ENCODE measurements at regions not wholly inside any gene's neighbourhood (a gene's known extent, or its start where the extent isn't known, plus 50 kb on each side); places are given as distances from the start of the nearest gene placed in this dataset.

DNA sequence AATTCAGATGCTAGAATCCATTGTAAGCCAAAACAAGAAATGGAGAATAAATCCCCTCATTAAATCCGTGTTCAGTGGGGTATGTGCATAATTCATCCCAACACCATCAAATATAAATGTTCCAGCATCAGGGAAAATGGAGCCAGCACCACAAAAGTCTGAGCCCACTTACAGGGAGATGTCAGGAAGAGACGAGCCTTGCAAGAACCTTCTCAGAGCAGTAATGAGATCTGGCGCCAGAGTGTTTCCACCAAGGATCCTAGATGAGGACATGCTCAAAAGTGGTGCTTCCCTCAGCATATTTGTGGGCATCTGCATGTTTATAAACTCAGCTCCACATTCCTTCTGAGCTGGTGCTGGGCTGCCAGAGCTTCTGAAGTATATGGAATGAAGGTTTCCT is 541.9 kb upstream of the C16orf82 start:
- no peak for DNase-seq (ENCODE audit: low read depth)
- no peak overlapping the region for H3K4me3 ChIP-seq (ENCODE audit: control insufficient read depth, low read depth, low read length)
- TF ChIP-seq CTCF (IDR thresholded peaks at IDR 0.05; ENCODE audit: control insufficient read depth, insufficient read depth, low read depth, low read length, missing control alignments): no peak

- TF ChIP-seq CTCF (IDR thresholded peaks at IDR 0.05; ENCODE audit: control insufficient read depth, insufficient read depth, low read depth, low read length, missing control alignments): no peak
- no peak overlapping the region for H3K4me3 ChIP-seq (ENCODE audit: control insufficient read depth, low read depth, low read length)
- no peak for DNase-seq (ENCODE audit: low read depth)
Observed at GRCh38 chr16:26525856-26526255, 540.9 kb upstream of the C16orf82 start.

DNA sequence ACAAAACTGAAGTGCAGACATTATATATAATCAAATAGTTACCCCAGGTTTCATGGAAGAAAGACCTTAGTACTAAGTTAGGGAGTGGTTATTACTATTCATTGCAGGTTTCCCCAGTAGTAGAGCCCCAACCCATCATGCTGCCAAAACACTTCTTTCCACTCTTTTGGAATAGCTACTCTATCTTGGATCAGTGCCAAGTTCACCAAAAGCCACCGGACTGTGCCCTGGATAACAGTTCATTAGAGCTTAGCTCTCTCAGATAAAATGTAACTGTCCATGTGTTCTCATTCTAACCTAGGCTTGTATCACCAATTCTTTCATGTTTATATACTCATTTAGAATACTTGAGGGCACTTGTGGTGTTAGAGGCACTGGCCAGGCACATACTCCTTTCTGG is 540.1 kb upstream of the C16orf82 start:
- H3K4me3 ChIP-seq (ENCODE audit: control insufficient read depth, low read depth, low read length): no peak overlapping the region
- no peak for TF ChIP-seq CTCF (IDR thresholded peaks at IDR 0.05; ENCODE audit: control insufficient read depth, insufficient read depth, low read depth, low read length, missing control alignments)
- DNase-seq (ENCODE audit: low read depth): no peak

GRCh38 chr16:26530584-26531289 is 536.0 kb upstream of the C16orf82 start:
- no peak overlapping the region for H3K4me3 ChIP-seq (ENCODE audit: control insufficient read depth, low read depth, low read length)
- TF ChIP-seq CTCF (IDR thresholded peaks at IDR 0.05; ENCODE audit: control insufficient read depth, insufficient read depth, low read depth, low read length, missing control alignments): no peak
- no peak for DNase-seq (ENCODE audit: low read depth)

GRCh38 chr16:26531290-26531730 is 535.4 kb upstream of the C16orf82 start:
- no peak overlapping the region for H3K4me3 ChIP-seq (ENCODE audit: control insufficient read depth, low read depth, low read length)
- no peak for TF ChIP-seq CTCF (IDR thresholded peaks at IDR 0.05; ENCODE audit: control insufficient read depth, insufficient read depth, low read depth, low read length, missing control alignments)
- DNase-seq (ENCODE audit: low read depth): no peak

DNA sequence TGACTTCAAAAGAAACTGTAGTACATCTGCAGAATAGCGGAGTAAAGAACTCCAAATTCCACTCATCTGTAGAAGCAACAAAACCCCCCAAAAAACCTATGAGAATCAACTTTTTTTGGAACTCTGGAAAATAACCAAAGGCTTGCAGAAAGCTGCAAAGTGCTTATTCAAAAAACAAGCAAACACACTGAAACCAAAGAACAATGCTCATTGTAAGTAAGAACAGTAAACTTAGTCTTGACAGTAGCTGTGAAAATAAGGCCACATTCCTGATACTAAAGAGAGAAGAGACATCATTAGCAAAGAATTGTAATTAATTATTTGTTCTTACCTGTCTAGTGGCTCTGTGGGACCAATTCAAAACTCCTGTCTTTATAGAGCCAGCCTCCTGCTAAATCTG is 534.3 kb upstream of the C16orf82 start:
- no peak for TF ChIP-seq CTCF (IDR thresholded peaks at IDR 0.05; ENCODE audit: control insufficient read depth, insufficient read depth, low read depth, low read length, missing control alignments)
- no peak overlapping the region for H3K4me3 ChIP-seq (ENCODE audit: control insufficient read depth, low read depth, low read length)
- no peak for DNase-seq (ENCODE audit: low read depth)

All from AG09309 (cell line).